GM12878 (cell line): ENCODE measurements at regions not wholly inside any gene's neighbourhood (a gene's known extent, or its start where the extent isn't known, plus 50 kb on each side); places are given as distances from the start of the nearest gene placed in this dataset.

Experiments
- ATAC-seq: fragments of 200-7000 bp; cut with Tn5 transposase; 3 replicates; pipeline ENCODE4 v1.9.1; 2020; ENCODE audit warnings: mild to moderate bottlenecking, moderate library complexity
- BruUV-seq: library from RNA; stranded (reverse); fragments of 400-500 nt; replicated peaks from 2 replicates; lab custom pipeline; 2021; lab: Mats Ljungman, UMichigan
- CTCF ChIA-PET: fragments of 300-600 bp; sonication (Branson Sonifier 250); formaldehyde crosslinking; extraction: SDS; loops from one replicate; lab custom pipeline; 2021; ENCODE audit warnings: inconsistent platforms; lab: Yijun Ruan, JAX
- POLR2A ChIA-PET: fragments of 350-600 bp; formaldehyde crosslinking; extraction: SDS; loops from one replicate; lab custom pipeline; 2021; ENCODE audit warnings: inconsistent platforms; lab: Charles Lee
- RAD21 ChIA-PET: fragments of 300-600 bp; sonication (Branson Sonifier 250); formaldehyde crosslinking; loops from one replicate; lab custom pipeline; 2023; ENCODE audit warnings: antibody characterized with exemption; ENCODE audit not compliant: unreplicated experiment; lab: Charles Lee
- SMC1A ChIA-PET: fragments of 300-600 bp; sonication (Branson Sonifier 250); formaldehyde crosslinking; loops from one replicate; lab custom pipeline; 2023; ENCODE audit not compliant: unreplicated experiment, uncharacterized antibody; lab: Charles Lee
- DNase-seq: peaks from one replicate; pipeline ENCODE4 v3.0.0-alpha.2; 2011; ENCODE audit warnings: low read depth, low spot score
- FAIRE-seq: peaks from 3 replicates; lab custom pipeline; 2011; peaks lifted over from hg19 to GRCh38; lab: Jason Lieb, UNC
- H2AFZ ChIP-seq: 2 replicates; pipeline ENCODE4 v1.6.0; 2011; ENCODE audit warnings: low read depth, low read length, control low read depth; ENCODE audit not compliant: control insufficient read depth
- H3K27ac ChIP-seq: 2 replicates; pipeline ENCODE4 v1.5.1; 2011; ENCODE audit warnings: control low read depth; ENCODE audit not compliant: control insufficient read depth, insufficient read depth
- H3K27me3 ChIP-seq, 2 experiments: replicated peaks in 1 of 2; 2 replicates each; pipeline versions ENCODE4 v1.6.0 to v1.6.1; 2011; ENCODE audit warnings: low read length in 1 of 2; ENCODE audit not compliant: control insufficient read depth in 2 of 2, insufficient read depth in 2 of 2
- H3K36me3 ChIP-seq, 2 experiments: 2 replicates each; pipeline ENCODE4 v1.5.1; 2011; ENCODE audit warnings: low read length in 1 of 2; ENCODE audit not compliant: control insufficient read depth in 2 of 2, insufficient read depth in 2 of 2
- H3K4me1 ChIP-seq: 2 replicates; pipeline ENCODE4 v1.6.1; 2011; ENCODE audit warnings: mild to moderate bottlenecking, low read length, moderate library complexity, mixed read lengths; ENCODE audit not compliant: control insufficient read depth, insufficient read depth
- H3K4me2 ChIP-seq: 2 replicates; pipeline ENCODE4 v1.6.0; 2011; ENCODE audit warnings: control low read depth; ENCODE audit not compliant: control insufficient read depth, insufficient read depth
- H3K4me3 ChIP-seq: fragments of 200-600 bp; sonication (generic); 2 replicates; pipeline ENCODE4 v1.5.1; 2016
- H3K79me2 ChIP-seq: 2 replicates; pipeline ENCODE4 v1.6.0; 2011; ENCODE audit warnings: low read length; ENCODE audit not compliant: control insufficient read depth, insufficient read depth
- H3K9ac ChIP-seq: 2 replicates; pipeline ENCODE4 v1.8.0; 2011; ENCODE audit warnings: low read length, control low read depth, mixed read lengths; ENCODE audit not compliant: control insufficient read depth, insufficient read depth
- H3K9me3 ChIP-seq: replicated peaks from 3 replicates; pipeline ENCODE4 v1.5.1; 2011; ENCODE audit warnings: mild to moderate bottlenecking, low read length; ENCODE audit not compliant: control insufficient read depth, insufficient read depth
- H4K20me1 ChIP-seq: 2 replicates; pipeline ENCODE4 v1.6.0; 2011; ENCODE audit not compliant: control insufficient read depth, insufficient read depth
- BACH1 ChIP-seq: fragments of 450-650 bp; IDR thresholded peaks from 2 replicates; pipeline ENCODE4 v1.6.1; 2017; ENCODE audit warnings: mild to moderate bottlenecking, borderline replicate concordance
- ESRRA ChIP-seq: IDR thresholded peaks from 2 replicates; pipeline ENCODE4 v1.6.1; 2012; ENCODE audit warnings: mild to moderate bottlenecking, low read length, improper control_type of control experiment
- FOS ChIP-seq: IDR thresholded peaks from 3 replicates; pipeline ENCODE4 v1.6.1; 2011; ENCODE audit warnings: borderline replicate concordance; ENCODE audit not compliant: insufficient read length; ENCODE audit errors: extremely low read depth
- FOXK2 ChIP-seq: fragments of 450-650 bp; IDR thresholded peaks from 2 replicates; pipeline ENCODE4 v1.6.1; 2017; ENCODE audit warnings: mild to moderate bottlenecking, moderate library complexity
- GABPA ChIP-seq: IDR thresholded peaks from 2 replicates; pipeline ENCODE4 v1.6.1; 2014; ENCODE audit warnings: antibody characterized with exemption, low read depth, mild to moderate bottlenecking, inconsistent platforms
- HDGF ChIP-seq: fragments of 450-650 bp; IDR thresholded peaks from 2 replicates; pipeline ENCODE4 v1.6.1; 2016; ENCODE audit warnings: antibody characterized with exemption
- HSF1 ChIP-seq: fragments of 150-350 bp; IDR thresholded peaks from 2 replicates; pipeline ENCODE4 v1.6.1; 2014; ENCODE audit warnings: mild to moderate bottlenecking, low read depth, low read length
- LARP7 ChIP-seq: fragments of 450-650 bp; IDR thresholded peaks from 2 replicates; pipeline ENCODE4 v1.6.1; 2017; ENCODE audit warnings: mild to moderate bottlenecking
- MYC ChIP-seq: IDR thresholded peaks from 2 replicates; pipeline ENCODE4 v1.6.1; 2011; ENCODE audit warnings: mild to moderate bottlenecking, low read length, moderate library complexity, inconsistent platforms; ENCODE audit not compliant: insufficient read depth, insufficient replicate concordance, insufficient read length, severe bottlenecking
- NBN ChIP-seq: fragments of 450-650 bp; IDR thresholded peaks from 2 replicates; pipeline ENCODE4 v1.6.1; 2016
- NFYA ChIP-seq: IDR thresholded peaks from 2 replicates; pipeline ENCODE4 v1.6.1; 2011; ENCODE audit warnings: low read depth, mild to moderate bottlenecking, low read length, improper control_type of control experiment, borderline replicate concordance
- NR2C2 ChIP-seq: IDR thresholded peaks from 2 replicates; pipeline ENCODE4 v1.6.1; 2011; ENCODE audit warnings: borderline replicate concordance, low read depth; ENCODE audit not compliant: control insufficient read depth, insufficient read length
- RELA ChIP-seq: fragments of 450-650 bp; IDR thresholded peaks from 2 replicates; pipeline ENCODE4 v1.8.0; 2014; ENCODE audit warnings: borderline replicate concordance; ENCODE audit not compliant: partially characterized antibody
- SIN3A ChIP-seq: IDR thresholded peaks from 2 replicates; pipeline ENCODE4 v1.6.1; 2012; ENCODE audit warnings: low read depth, low read length, improper control_type of control experiment
- SMAD1 ChIP-seq: fragments of 450-650 bp; IDR thresholded peaks from 2 replicates; pipeline ENCODE4 v1.6.1; 2018; ENCODE audit warnings: mild to moderate bottlenecking, low read depth; ENCODE audit not compliant: partially characterized antibody
- USF2 ChIP-seq: IDR thresholded peaks from 2 replicates; pipeline ENCODE4 v1.6.1; 2011; ENCODE audit warnings: low read depth, low read length, improper control_type of control experiment, borderline replicate concordance
- ZNF207 ChIP-seq: fragments of 450-650 bp; IDR thresholded peaks from 2 replicates; pipeline ENCODE4 v1.6.1; 2014; ENCODE audit warnings: antibody characterized with exemption, mild to moderate bottlenecking, borderline replicate concordance
- WGBS: methylation state at CpG from one replicate; pipeline ENCODE4 v1.1.6; 2016; ENCODE audit warnings: low lambda C conversion rate; ENCODE audit not compliant: insufficient replicate concordance, insufficient coverage; ENCODE audit errors: missing lambda C conversion rate; 5-methylcytosine and 5-hydroxymethylcytosine counted together
- in situ Hi-C: fragments of 300-500 bp; cut with MboI; formaldehyde crosslinking; loops from 9 replicates; pipeline ENCODE4 v1.14.3; 2018; ENCODE audit warnings: mixed read lengths
- intact Hi-C: fragments of 100-400 bp; cut with micrococcal nuclease; formaldehyde crosslinking; loops from one replicate; pipeline ENCODE4 v1.14.2; 2022; ENCODE audit not compliant: unreplicated experiment
- TF ChIP-seq, protein P1 (sequence below): IDR thresholded peaks from 2 replicates; pipeline ENCODE4 v1.6.1; 2012; ENCODE audit warnings: low read length, inconsistent platforms
- TF ChIP-seq, protein P2 (sequence below): fragments of 450-650 bp; IDR thresholded peaks from 2 replicates; pipeline ENCODE4 v1.6.1; 2017; ENCODE audit warnings: mild to moderate bottlenecking

DNA sequence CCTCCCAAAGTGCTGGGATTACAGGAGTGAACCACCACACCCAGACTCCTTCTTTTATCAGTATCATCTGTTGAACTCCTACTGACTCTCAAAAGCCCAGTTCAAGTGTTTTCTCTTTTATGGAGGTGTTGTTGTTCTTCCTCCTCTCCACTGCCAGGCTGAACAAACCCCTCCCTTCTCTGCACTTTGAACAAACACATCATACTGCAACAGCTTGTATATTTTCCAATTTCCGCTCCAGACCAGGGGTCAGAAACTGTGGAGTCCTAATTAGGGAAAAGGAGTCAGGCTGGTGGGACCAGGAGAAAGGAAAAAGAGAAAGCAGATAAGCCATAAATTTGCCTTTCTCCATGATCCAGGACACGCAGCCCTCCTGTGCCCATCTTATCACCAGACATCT lies 148.1 kb upstream of the HMHB1 start:
- ChIA-PET RAD21 (no interaction called here), SMC1A (interaction anchor here (0.6 to 0.7 kb wide), 2 partner anchors 8 to 43 kb away, joined by 3 to 4 read pairs; no protein-coding TSS in a partner anchor), POLR2A (no interaction called here), CTCF (interaction anchor here (1.8 kb wide), 1 partner anchor 10 kb away, joined by 5 read pairs; no protein-coding TSS in a partner anchor)
- Histone ChIP-seq H3K79me2 (no peaks in the 10 kb centered on the region), H3K9me3 (no peaks in the 10 kb centered on the region), H3K4me1 (no peaks in the 10 kb centered on the region), H2AFZ (no peak overlapping the region), H4K20me1 (no peaks in the 10 kb centered on the region), H3K4me3 (no peak overlapping the region), H3K27ac (no peak overlapping the region), H3K9ac (no peak overlapping the region), H3K36me3 (no peaks in the 10 kb centered on the region), H3K4me2 (no peak overlapping the region), H3K27me3 (no peaks in the 10 kb centered on the region)
- FAIRE-seq (no peak), ATAC-seq (no peak), DNase-seq (no peak)
- BruUV-seq = no TSS peak
- 50% methylated on average over 2 of the region's 2 CpGs for WGBS
- in situ Hi-C loops = no loop called here
- intact Hi-C loops = no loop called here
- TF ChIP-seq NFYA (no peak), RELA (no peak), SIN3A (no peak), BACH1 (no peak), HSF1 (no peak), GABPA (no peak), NBN (no peak), ESRRA (no peak), FOS (no peak), LARP7 (no peak), FOXK2 (no peak), USF2 (no peak), ZNF207 (no peak), MYC (no peak), NR2C2 (no peak), SMAD1 (no peak), HDGF (no peak)
- TF ChIP-seq, protein P1, sequence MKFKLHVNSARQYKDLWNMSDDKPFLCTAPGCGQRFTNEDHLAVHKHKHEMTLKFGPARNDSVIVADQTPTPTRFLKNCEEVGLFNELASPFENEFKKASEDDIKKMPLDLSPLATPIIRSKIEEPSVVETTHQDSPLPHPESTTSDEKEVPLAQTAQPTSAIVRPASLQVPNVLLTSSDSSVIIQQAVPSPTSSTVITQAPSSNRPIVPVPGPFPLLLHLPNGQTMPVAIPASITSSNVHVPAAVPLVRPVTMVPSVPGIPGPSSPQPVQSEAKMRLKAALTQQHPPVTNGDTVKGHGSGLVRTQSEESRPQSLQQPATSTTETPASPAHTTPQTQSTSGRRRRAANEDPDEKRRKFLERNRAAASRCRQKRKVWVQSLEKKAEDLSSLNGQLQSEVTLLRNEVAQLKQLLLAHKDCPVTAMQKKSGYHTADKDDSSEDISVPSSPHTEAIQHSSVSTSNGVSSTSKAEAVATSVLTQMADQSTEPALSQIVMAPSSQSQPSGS = no peak
- TF ChIP-seq, protein P2, sequence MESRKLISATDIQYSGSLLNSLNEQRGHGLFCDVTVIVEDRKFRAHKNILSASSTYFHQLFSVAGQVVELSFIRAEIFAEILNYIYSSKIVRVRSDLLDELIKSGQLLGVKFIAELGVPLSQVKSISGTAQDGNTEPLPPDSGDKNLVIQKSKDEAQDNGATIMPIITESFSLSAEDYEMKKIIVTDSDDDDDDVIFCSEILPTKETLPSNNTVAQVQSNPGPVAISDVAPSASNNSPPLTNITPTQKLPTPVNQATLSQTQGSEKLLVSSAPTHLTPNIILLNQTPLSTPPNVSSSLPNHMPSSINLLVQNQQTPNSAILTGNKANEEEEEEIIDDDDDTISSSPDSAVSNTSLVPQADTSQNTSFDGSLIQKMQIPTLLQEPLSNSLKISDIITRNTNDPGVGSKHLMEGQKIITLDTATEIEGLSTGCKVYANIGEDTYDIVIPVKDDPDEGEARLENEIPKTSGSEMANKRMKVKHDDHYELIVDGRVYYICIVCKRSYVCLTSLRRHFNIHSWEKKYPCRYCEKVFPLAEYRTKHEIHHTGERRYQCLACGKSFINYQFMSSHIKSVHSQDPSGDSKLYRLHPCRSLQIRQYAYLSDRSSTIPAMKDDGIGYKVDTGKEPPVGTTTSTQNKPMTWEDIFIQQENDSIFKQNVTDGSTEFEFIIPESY = no peak
